ENCODE measurements at regions not wholly inside any gene's neighbourhood (a gene's known extent, or its start where the extent isn't known, plus 50 kb on each side); places are given as distances from the start of the nearest gene placed in this dataset.

DNA sequence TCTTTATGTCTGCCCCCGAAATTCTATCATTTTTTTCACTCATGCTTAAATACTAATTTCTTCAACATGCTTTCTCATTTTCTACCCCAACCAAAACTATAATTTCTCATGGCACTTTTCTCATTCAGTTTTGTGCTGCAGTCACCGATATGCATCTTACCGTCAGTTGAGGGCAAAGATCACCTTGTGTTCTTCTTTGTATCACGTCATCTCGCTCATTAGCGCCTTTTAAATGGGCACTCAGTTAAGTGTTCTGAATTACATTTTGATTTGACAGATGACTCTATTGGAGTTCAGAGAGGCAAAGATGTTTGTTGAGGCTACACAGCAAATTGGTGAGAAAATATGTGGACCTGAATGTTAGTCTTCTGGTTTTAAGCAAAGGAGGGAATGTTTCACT, 211.7 kb upstream of the GLRA1 start:
- no TSS peak for BruUV-seq (replicated peaks)
- DNase-seq (ENCODE audit: low read depth, low spot score): no peak
- intact Hi-C loops (cut with micrococcal nuclease): no loop called here
- Histone ChIP-seq H3K9ac (ENCODE audit: low read length) (no peak overlapping the region), H3K9me3 (ENCODE audit: control insufficient read depth in 1 of 2, insufficient read depth in 1 of 2, low read depth in 1 of 2, low read length in 2 of 2) (no peaks in the 10 kb centered on the region), H3K4me1 (ENCODE audit: control insufficient read depth in 1 of 2, insufficient read depth in 2 of 2, low read length in 2 of 2) (no peaks in the 10 kb centered on the region), H3K4me3 (replicated peaks in 1 of 2; ENCODE audit: low read depth in 1 of 2, low read length in 2 of 2) (no peak overlapping the region), H4K20me1 (ENCODE audit: insufficient read depth) (no peaks in the 10 kb centered on the region), H3K27ac (ENCODE audit: low read depth, low read length) (no peak overlapping the region), H3K36me3 (ENCODE audit: control insufficient read depth in 1 of 2, insufficient read depth in 2 of 2, low read length in 2 of 2) (no peaks in the 10 kb centered on the region), H2AFZ (ENCODE audit: low read depth, low read length, poor library complexity, severe bottlenecking) (no peak overlapping the region), H3K79me2 (ENCODE audit: insufficient read depth, low read length) (no peaks in the 10 kb centered on the region), H3K4me2 (ENCODE audit: low read length) (no peak overlapping the region), H3K27me3 (ENCODE audit: insufficient read depth, low read length) (peaks cover 27% of the 10 kb centered on the region), H3K9me2 (ENCODE audit: insufficient read depth) (no peaks in the 10 kb centered on the region)
- no peak for TF ChIP-seq ELF1 (IDR thresholded peaks at IDR 0.05; ENCODE audit: borderline replicate concordance, low read depth)
- ChIA-PET POLR2A (no interaction called here), RAD21 (ENCODE audit: low non-redundant PET in 1 of 2, low total read pairs in 2 of 2, uncharacterized antibody in 2 of 2, unreplicated experiment in 2 of 2) (no interaction called here), CTCF (no interaction called here)
- ATAC-seq: no peak

DNA sequence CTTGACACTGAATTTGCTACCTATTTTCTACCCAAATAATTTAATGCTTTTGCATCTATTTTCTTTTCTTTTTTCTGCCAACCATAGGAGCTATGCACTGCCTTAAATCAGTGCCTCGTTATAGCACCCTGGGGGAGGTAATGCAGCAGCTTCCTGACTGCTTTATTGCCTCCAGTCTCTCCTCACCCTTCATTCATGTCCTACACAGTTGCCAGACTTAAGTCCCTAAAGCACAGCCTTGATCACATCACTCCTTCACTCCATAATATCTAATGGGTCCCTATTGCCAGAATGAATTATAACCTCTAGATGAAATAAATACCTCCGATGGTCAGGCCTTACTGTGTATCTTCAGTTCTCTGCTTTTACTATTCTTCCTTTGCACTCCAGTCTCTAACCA, 211.2 kb upstream of the GLRA1 start:
- no peak overlapping the region for H3K27ac ChIP-seq (ENCODE audit: low read depth, low read length)
- peaks cover 27% of the 10 kb centered on the region for H3K27me3 ChIP-seq (ENCODE audit: insufficient read depth, low read length)
- no peak for DNase-seq (ENCODE audit: low read depth, low spot score)

More for the DNA sequence above, 211.2 kb upstream of the GLRA1 start:
- ATAC-seq: no peak
- Histone ChIP-seq H2AFZ (ENCODE audit: low read depth, low read length, poor library complexity, severe bottlenecking) (no peak overlapping the region), H3K4me2 (ENCODE audit: low read length) (no peak overlapping the region), H3K36me3 (ENCODE audit: control insufficient read depth in 1 of 2, insufficient read depth in 2 of 2, low read length in 2 of 2) (no peaks in the 10 kb centered on the region), H4K20me1 (ENCODE audit: insufficient read depth) (no peaks in the 10 kb centered on the region), H3K9me3 (ENCODE audit: control insufficient read depth in 1 of 2, insufficient read depth in 1 of 2, low read depth in 1 of 2, low read length in 2 of 2) (no peaks in the 10 kb centered on the region), H3K9ac (ENCODE audit: low read length) (no peak overlapping the region), H3K9me2 (ENCODE audit: insufficient read depth) (no peaks in the 10 kb centered on the region), H3K4me3 (replicated peaks in 1 of 2; ENCODE audit: low read depth in 1 of 2, low read length in 2 of 2) (no peak overlapping the region), H3K79me2 (ENCODE audit: insufficient read depth, low read length) (no peaks in the 10 kb centered on the region), H3K4me1 (ENCODE audit: control insufficient read depth in 1 of 2, insufficient read depth in 2 of 2, low read length in 2 of 2) (no peaks in the 10 kb centered on the region)
- intact Hi-C loops (cut with micrococcal nuclease): no loop called here
- ChIA-PET POLR2A (no interaction called here), CTCF (no interaction called here), RAD21 (ENCODE audit: low non-redundant PET in 1 of 2, low total read pairs in 2 of 2, uncharacterized antibody in 2 of 2, unreplicated experiment in 2 of 2) (no interaction called here)
- TF ChIP-seq EGR1 (IDR thresholded peaks at IDR 0.05; ENCODE audit: low read depth) (no peak), CEBPB (IDR thresholded peaks at IDR 0.05; ENCODE audit: low read depth) (no peak)
- TF ChIP-seq, protein P1, sequence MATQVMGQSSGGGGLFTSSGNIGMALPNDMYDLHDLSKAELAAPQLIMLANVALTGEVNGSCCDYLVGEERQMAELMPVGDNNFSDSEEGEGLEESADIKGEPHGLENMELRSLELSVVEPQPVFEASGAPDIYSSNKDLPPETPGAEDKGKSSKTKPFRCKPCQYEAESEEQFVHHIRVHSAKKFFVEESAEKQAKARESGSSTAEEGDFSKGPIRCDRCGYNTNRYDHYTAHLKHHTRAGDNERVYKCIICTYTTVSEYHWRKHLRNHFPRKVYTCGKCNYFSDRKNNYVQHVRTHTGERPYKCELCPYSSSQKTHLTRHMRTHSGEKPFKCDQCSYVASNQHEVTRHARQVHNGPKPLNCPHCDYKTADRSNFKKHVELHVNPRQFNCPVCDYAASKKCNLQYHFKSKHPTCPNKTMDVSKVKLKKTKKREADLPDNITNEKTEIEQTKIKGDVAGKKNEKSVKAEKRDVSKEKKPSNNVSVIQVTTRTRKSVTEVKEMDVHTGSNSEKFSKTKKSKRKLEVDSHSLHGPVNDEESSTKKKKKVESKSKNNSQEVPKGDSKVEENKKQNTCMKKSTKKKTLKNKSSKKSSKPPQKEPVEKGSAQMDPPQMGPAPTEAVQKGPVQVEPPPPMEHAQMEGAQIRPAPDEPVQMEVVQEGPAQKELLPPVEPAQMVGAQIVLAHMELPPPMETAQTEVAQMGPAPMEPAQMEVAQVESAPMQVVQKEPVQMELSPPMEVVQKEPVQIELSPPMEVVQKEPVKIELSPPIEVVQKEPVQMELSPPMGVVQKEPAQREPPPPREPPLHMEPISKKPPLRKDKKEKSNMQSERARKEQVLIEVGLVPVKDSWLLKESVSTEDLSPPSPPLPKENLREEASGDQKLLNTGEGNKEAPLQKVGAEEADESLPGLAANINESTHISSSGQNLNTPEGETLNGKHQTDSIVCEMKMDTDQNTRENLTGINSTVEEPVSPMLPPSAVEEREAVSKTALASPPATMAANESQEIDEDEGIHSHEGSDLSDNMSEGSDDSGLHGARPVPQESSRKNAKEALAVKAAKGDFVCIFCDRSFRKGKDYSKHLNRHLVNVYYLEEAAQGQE (IDR thresholded peaks at IDR 0.05; ENCODE audit: low read depth): no peak
- TF ChIP-seq, protein P2, sequence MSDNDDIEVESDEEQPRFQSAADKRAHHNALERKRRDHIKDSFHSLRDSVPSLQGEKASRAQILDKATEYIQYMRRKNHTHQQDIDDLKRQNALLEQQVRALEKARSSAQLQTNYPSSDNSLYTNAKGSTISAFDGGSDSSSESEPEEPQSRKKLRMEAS (IDR thresholded peaks at IDR 0.05): no peak
- no TSS peak for BruUV-seq (replicated peaks)

All from HCT116 (cell line).